GM19328 (cell line): ENCODE measurements at regions not wholly inside any gene's neighbourhood (a gene's known extent, or its start where the extent isn't known, plus 50 kb on each side); places are given as distances from the start of the nearest gene placed in this dataset.
A peak's percentile ranks its signal among the peaks of the same experiment; 100 is the strongest.

Experiments
- ATAC-seq: cut with Tn5 transposase; IDR thresholded peaks from one replicate; pipeline ENCODE4 v1.9.1; 2021; ENCODE audit warnings: mild to moderate bottlenecking, moderate library complexity; ENCODE audit not compliant: unreplicated experiment

DNA sequence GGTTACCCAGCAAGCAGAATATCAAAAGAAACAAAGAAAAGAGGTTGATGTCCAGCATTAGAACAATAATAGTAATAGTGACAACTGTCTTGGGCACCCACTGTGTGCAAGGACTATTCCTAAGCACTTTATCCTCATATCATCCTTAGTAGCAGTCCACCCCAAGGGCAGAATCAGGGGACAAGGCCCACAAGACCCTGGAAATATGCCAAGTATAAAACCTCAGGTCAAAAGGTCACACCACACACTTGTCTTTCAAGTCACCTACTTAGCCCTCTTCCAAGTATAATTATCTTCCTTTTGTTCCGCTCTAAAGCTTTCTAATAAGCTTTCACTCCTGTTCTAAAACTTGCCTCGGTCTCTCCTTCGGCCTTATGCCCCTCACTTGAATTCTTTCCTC lies 124.0 kb upstream of the STT3B start:
- no peak for ATAC-seq

DNA sequence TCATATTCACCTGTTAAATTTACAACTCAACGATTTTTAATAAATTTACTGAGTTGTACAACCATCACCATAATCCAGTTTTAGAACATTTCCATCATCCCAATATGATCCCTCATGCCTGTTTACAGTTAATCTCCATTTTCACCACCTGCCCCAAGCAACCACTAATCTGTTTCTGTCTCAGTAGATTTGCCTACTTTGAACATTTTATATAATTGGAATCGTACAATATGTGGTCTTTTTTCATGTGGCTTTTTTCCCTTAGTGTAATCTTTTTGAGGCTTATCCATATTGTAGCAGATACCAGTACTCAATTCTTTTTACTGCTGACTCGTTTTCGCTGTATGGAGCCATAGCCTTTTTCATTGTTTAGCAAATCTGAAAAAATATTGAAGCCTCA lies 123.3 kb upstream of the STT3B start:
- no peak for ATAC-seq

DNA sequence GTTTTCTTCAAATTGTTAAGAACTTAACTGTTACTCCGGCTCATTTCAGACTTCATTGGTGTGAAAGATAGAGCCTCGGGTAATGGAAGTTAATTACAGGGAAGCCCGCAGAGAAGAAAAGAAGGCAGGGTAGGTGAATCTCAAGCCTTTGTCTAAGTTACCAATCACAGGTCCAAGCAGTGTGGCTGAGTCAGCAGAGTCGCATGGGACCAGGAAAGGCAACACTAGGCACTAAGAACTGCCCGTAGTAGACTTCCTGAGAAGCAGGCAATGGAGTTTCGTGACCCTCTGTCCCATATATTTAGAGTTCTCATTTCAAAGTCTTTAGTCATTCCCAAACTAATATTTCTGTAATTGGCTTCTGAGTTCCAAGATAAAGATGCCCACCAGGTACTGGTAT lies 122.9 kb upstream of the STT3B start:
- no peak for ATAC-seq

DNA sequence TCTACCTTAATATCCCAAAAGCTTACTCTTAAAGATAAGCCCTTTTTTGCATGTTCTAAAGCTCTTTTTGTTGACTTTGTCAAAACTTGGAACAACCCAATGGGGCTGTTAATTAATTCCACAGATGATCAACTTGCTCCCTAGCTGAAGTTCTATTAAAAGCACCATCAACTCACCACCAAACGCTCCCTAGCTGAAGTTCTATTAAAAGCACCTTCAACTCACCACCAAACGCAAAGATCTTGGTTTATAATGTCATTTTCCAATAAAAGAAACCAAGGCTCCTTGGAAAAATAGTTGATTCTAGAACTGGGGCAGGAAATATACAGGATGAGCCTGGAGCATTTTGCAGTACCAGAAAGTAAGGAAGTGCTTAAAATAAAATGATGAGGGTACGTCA lies 122.3 kb upstream of the STT3B start:
- no peak for ATAC-seq

DNA sequence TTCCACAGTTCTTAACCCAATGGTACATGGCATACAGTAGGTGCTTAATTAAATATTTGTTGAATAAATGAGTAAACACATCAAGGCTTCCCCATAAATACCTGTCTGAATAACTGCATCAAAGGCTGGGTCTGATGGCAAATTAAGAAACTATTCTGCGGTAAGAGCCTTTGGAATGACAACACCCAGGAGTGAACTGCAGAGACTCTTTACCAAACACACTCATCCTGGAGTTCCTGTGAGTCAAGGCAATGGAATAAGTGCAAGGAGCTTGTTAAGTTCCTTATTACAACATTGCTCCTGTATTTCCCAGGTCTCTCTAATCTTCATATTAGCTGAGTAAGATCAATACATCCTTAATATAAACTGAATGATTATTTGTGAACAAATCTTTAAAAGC lies 119.9 kb upstream of the STT3B start:
- no peak for ATAC-seq

DNA sequence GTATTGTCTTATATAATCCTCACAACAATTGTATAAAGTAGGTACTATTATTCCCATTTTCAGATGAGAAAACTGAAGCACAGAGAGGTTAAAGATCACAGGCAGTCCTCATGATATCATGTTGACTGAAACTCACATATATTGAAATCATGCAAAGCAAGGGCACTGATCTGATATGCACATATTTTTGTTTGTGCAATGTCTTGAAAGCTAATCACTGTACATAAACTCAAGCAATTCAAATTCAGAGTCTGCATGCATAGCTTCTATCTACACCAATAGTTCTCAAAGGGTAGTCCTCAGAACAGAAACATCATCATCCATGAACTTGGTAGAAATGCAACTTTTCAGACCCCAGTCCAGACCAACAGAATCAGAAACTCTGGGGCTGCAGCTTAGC lies 119.2 kb upstream of the STT3B start:
- ATAC-seq = no peak

DNA sequence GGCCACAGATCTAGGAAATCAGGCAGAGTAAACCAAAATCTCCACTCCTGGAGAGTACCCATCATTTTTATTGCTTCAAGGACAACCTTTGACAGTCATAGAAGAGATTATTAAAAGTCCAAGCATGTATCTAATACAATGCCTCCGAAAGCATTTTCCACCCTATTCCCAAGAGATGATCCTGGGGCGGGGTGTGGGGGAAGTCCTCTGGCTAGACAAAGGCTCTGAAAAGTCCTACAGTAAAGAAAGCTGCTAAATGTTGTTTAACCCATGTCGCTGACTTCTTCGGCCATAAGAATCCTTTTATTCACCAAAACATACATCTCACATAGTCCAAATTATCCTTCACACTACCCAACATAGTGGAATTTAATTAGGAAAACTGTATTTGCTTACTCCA lies 115.7 kb upstream of the STT3B start:
- ATAC-seq = no peak

DNA sequence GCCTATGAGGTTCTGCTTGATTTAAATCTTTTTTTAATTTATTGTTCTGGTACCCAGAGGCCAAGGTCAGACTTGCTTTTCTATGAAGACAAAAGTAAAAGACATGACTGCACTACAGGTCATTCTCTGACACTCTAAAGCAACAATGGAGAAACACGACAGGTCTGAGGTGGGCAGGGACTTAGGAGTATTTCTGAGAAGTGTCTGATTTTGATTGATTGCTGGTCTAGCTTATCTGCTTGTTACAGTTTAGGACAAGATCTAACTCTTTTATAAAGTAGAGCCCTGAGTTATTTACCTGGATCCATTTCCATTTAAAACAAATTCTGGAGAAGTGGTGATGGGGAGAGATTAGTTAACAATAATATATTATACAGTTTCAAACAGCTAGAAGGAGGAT lies 115.2 kb upstream of the STT3B start:
- ATAC-seq = no peak

DNA sequence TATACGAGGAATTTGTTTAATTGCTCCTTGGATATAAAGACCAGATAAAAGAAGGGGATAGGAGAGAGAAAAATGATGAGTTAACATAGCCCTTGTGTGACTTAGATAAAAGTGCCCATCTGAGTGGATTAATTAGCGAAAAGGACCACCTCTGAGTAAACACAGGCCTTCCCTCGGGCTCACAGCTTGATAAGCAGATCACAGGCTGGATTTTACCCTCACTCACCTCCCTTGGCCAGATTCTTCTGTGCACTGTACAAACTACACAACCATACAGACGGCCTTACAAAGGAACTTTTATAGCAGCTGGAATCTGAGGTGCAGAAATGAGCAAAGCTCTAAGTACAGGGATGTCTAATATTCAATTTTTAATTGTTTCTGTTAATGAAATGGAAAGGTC lies 112.4 kb upstream of the STT3B start:
- no peak for ATAC-seq

DNA sequence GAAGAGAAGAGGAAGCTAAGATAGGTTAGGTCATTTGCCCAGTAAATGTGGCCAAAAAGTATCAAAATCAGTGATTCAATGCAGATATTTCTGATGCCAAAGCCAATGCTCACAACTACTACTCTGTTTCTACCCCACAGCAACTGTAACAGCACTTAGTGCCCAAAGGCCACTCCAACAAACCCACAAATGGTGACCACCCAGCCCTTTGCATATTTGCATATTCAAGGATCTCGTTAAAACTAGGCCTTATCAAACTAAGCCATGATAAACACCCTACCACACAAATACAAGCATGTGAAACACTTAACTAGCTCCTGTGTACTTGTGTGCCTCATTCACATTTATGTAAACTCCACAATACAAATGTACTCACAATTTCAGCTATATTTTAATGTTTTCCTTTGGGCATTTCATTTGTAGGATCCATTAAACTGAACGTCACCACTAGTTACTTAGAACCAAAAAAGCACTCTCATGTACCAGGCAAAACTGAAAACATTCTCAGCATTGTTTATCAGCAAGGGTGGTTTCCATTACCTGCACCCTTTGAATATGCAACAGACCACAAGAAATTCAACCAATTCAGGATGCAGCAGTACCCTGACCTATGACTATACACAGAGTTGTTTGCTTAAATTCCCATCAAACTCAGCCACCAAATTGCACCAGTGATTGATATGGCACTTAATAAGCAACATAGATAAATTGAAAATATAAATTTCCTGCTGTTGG lies 111.2 kb upstream of the STT3B start:
- no peak for ATAC-seq

DNA sequence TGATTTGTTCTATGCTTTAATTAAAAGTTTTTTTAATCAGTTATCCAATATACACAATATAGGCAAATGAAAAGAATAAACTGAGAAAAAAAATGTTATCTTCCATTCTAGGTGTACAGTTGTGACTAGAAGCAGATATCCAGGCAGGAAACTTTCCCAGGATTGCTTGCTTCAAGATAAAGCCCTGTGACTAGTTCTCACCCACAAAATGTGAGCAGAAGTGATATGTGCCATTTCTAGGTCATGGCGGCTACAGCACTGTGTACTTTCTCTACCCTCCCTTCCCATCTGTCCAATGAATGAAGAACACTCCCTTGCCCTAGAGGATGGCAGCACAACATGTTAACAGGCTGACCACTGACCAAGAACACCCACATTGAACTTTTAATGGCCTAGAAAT lies 110.5 kb upstream of the STT3B start:
- no peak for ATAC-seq

DNA sequence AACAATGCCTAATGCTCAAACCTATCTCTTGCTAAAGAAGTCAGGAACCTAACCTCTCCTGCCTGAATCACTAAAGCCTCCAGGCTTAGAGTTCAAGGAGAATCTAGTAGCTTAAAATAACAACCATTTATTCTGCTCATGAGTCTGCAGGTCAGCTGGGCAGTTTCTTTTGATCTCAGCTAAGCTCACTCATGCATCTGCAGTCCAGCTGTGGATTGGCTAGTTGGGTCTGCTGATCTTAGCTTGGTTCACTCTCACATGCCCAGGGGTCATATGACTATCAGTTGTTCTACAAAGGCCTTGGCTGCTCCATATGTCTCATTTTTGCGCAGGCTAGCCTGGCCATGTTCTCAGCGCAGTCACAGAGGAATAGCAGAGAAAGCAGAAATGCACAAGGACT lies 109.2 kb upstream of the STT3B start:
- no peak for ATAC-seq

DNA sequence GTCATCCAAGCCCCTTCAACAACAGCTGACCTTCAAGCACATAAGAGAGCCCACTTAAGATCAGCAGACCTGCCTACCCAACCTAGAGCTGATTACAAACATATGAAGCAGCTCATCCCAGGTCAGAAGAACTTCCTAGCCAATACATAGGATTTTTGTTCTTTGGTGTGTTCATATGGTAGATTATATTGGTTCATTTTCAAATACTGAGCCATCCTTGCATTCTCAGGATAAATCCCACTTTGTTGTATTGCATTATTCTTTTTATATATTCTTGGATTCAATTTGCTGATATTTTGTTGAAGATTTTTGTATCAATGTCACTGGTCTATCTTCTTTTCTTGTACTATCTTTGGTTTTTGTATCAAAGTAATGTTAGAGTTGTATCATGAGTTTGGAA lies 107.3 kb upstream of the STT3B start:
- no peak for ATAC-seq

DNA sequence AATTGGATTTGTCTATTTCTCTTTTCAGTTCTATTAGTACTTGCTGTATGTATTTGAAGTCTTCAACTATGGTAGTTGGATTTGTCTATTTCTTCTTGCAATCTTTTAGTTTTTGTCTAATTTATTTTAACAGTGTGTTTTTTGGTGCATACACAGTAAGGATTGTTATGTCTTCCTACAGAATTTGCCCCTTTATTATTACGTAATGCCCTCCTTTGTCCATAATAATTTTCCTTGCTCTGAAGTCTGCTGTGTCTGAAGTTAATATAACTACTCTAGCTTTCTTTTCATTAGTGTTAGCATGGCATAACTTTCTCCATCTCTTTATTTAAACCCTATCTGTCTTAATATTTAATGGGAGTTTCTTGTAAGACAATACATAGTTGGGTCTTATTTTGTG lies 105.1 kb upstream of the STT3B start:
- no peak for ATAC-seq

DNA sequence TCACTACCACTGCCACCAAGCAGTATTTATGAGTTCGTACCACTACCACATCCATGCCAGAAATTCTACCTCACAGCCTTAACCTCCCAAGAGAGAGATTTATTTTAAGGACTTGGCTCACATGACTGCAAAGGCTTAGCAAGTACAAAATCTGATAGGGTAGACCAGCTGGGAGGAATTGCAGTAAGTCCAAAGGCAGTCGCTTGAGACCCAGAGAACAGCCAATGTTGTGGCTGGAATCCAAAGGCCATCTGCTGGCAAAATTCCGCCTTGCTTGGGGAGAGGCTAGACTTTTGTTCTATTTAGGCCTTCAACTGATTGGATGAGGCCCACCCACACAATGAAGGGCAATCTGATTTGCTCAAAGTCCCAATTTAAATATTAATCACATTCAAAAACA lies 101.4 kb upstream of the STT3B start:
- ATAC-seq = no peak

DNA sequence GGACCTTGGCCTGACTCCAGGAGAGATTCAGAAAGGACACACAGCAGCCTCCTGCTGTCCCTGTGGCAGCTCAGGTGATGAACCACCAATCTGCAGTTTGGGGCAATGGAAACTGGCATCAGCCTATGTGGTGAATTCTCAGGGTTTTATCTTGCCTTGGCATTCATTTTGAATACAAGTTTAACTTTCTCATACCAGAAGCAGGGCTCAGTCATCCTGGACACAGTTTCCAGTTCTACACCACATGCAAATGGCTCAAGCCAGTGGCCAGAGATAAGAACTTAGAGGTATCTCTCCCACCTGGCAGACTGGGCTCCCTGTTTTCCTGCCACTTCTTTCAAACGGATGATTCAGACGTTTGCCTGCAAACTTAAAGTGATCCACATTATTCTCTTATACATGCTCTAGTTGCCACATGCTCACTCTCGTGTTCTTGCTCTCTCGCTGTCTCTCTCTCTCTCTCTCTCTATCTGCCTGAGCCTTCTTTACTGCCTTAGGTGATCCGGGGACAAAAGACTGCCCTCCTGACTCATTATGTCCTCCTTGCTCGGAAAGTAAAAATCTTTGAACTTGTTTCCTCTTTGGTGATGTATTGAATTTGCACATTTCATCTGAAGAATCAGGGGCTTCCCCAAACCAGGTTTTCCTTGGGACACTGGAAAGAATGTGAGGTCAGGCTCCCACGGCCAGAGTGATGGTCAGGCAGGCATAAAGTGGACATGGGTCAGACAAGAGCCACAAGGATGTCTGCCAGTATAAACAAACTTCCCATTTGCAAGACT lies 99.6 kb upstream of the STT3B start:
- ATAC-seq = no peak

DNA sequence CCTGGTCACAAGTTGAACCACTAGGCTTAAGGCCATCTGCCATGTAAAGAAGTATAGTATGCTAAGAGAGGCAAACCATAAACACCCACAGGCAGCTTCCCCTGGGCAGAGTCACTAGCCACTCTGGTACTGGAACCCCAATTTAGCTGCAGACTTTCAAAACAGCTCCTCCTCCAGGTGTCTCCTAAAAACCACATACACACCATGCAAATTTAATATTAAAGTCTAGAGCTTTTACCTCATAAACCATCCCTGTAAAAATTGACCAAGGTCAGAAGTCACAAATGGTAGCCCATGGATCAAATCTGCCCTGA lies 99.1 kb upstream of the STT3B start:
- peak; percentile 75 for ATAC-seq

DNA sequence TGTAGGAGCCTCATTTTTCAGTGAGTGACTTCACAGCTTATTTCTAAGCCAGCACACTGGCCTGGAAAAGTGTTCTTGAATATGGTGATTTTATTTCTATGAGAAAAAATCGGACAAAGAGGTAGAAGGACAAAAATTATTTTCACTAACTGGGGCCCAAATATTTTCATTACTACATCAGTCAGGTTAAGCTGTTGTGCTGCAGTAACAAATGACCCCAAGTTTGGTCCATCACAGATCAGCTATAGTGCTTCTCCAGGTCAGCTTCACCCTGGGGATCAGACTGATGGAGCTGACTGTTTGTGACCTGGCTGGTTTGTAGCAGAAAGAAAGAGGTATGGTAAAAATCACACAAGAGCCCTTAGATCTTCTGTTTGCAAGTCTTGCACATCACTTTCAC lies 97.9 kb upstream of the STT3B start:
- ATAC-seq = no peak

DNA sequence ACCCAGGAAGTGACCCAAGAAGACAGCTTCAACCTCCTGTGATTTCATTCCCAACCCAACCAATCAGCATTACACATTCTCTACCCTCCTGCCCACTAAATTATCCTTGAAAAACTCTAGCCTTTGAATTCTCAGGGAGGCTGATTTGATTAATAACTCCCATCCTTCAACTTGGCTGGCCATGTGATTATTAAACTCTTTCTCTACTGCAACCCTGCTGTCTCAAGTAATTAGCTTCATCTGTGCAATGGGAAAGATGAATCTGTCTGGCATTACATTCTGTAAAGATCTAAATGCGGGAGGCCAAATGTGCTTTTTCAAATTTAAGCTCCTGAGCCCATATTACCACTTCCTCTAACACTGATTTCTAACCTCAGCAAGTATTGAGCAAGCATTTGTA lies 95.9 kb upstream of the STT3B start:
- no peak for ATAC-seq

DNA sequence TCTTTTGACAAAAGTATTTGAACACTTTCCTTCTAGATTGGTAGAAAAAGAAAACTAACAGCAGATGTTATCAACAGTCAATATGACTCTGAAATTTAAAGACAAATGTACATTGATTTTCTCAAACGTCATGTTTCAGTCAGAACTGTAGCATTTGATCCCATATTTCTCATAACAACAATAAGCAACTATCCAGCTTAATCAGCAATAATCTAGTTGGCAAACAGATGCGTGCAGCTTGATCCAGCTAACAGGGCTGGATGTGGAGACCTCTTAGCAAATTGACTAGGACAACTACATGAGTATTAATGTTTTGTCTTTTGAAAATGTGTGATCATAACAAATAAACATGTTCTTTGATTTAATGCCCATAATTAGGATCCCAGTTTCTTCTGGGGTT lies 94.0 kb upstream of the STT3B start:
- no peak for ATAC-seq

DNA sequence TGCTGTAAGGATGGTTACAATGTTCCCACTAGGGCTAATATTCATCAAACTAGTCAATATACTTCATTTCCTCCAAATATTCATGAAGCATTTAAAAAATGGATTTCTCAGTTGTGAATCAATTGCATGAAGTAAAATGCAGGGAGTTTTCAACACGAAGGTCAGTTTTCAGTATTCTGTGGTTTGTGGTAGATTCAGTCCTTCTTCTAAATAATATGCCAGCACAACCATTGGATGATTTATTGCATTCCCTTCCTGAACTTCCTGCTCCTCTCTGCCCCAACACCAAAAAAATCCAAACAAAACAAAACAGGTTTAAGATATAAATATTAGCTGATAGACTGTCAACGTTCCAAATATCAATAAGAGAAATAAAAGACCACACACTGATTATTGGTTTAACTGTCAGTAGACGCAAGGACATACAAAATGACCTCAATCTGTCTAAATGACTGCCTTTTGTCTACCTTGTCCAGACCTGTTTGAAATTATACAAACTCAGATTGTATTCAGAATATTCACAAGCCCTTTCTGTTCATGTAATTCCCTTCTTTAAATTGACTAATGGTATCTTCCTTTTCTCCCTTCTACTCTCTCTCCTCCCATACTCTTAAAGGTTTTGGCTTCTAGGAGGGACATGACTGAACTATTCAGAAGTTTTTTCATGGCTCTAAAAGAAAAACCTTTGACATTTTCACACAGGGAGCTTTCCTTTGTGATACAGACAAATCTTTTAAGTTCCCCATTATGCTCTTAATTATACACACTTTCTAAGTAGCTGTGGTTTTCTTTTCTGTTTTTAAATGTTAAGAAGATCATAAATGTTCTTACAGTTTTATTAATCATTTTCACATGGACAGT lies 92.6 kb upstream of the STT3B start:
- no peak for ATAC-seq

DNA sequence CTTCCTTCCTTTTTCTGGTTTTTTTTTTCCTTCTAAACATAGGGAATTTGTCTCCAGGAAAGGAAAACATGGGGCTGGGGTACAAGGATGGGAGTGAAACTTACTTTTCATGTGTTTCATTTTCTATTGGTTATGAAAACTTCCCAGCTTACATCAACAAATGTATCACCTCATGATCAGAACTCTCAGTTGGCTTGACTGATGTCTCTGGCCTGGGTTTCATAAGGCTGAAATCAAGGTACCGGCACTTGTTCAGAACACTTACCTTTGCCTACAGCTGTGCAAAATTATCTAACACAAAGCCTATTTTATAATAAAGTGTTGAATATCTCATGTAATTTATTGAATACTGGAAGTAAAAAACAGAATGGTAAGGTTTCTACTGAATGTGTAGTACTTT lies 91.8 kb upstream of the STT3B start:
- no peak for ATAC-seq
